HG03432 (cell line): ENCODE measurements at regions not wholly inside any gene's neighbourhood (a gene's known extent, or its start where the extent isn't known, plus 50 kb on each side); places are given as distances from the start of the nearest gene placed in this dataset.

Experiments
- ATAC-seq: cut with Tn5 transposase; IDR thresholded peaks from one replicate; pipeline ENCODE4 v1.9.1; 2021; ENCODE audit warnings: mild to moderate bottlenecking, moderate library complexity; ENCODE audit not compliant: unreplicated experiment

DNA sequence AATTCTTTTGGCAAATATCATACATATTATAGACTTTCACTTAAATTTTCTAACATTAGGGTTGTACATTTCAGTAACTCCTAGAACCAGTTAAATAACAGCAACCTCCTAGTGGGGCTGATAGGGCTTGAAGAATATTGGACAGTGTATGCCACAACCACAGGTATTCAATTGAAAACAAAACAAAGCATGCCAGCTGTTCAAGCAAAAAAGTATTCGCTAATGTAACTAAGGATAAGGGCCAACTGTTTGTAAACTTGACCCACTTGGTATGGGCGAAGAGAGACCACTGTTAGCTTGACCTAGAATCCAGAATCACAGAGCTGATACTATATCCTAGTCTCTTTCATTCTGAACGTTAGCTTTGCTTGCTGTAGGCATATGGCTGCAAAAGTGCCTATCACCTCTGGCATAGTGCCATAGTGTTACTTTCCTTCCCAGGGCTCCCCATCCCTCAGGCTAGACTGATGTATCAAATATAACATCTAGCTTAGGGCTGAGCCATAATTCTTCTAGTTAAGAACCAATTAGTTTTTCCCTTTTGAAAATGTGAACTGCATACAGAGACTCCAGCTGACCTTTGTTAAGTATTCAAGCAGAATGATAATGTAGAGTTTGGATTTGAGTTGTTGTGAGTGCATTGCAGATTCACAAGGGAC is 458.8 kb upstream of the NRXN1 start:
- no peak for ATAC-seq

DNA sequence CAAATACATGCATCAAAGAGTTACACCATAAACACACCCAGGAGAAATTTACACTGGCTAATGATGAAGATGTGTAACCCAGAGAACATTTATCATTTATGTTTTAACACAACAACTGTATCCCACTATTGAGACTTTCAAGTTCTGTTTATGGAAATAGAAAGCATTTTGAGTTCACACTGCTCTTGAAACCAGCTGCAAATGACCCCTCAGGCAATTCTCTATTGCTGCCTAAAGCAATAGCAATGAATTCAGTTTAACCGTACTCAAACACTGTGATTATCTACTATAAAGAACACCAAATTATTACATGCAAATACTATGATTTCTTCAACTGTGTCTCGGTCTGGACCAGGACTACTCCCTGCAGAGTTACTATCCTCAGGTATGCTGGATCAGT is 452.7 kb upstream of the NRXN1 start:
- ATAC-seq = no peak

DNA sequence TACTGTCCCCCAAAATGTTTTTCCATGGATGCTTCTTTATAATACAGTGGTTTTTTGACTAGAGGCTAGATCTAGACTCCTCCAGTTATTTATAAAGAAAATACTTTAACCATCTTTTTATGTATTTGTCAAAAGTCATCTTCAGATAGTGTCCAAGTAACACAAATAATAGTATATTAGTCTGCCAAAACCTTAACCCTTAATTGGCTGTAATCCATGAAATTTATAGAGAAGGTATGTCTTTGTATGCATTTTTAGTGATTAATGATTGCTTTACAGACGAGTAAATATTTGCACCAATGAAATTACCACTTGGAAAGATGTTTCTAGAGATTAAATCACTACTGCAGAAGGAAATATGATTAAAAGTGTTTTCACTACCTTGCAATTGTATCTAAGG is 451.8 kb upstream of the NRXN1 start:
- no peak for ATAC-seq

GRCh38 chr2:51472783-51473182 is 440.9 kb upstream of the NRXN1 start:
- no peak for ATAC-seq

DNA sequence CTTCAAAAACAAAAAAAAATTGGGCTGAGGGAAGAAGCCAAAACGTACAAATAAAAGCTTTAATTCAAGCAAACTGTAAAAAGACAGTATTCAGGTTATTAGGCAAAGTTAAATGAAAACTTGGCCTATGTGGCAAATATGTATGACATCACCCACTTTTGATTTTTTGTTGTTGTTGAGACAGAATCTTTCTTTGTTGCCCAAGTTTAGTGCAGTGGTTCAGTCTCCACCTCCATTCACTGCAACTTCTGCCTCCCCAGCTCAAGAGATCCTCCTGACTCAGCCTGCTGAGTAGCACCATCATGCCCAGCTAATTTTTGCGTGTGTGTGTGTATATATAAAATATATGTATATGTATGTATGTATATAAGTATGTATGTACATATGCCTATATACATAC is 440.4 kb upstream of the NRXN1 start:
- no peak for ATAC-seq

GRCh38 chr2:51469102-51469501 is 437.2 kb upstream of the NRXN1 start:
- no peak for ATAC-seq

DNA sequence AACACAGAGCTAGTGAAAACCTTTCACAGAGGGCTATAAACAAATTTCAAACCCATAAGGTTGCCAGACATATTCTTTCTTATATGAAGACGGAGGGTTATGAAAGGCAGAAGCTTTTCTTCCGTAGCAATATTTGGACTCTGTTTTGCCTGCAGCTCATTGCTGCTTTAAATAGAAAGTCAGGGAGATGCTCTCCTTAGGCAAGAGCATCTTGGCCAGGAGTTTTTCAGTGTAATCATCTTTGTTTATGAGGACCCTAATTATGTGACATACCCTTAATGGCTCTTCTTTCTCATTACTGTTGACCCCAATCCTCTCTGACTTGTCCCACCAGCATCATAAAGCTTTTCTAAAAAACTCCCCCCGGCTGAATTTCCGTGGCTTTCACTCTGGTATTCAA is 433.4 kb upstream of the NRXN1 start:
- no peak for ATAC-seq

GRCh38 chr2:51454177-51454576 is 422.2 kb upstream of the NRXN1 start:
- no peak for ATAC-seq

DNA sequence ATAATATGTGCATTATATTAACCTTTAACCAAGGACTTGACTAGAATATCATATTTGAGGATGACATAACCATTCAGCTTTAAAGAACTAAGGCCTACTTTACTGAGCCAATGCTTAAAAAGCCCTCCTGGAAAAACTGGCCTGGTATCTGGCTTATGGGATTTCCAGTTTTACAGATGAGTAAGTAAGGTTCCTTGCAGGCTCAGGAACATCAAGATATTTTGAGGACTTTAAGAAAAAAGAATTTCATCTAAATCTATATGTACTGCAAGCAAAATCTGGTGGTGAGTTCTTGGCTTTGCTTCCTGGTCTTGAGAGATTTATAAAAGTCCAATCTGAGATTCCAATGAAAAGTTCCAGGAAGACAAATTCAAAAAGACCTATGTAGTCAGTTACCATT is 417.0 kb upstream of the NRXN1 start:
- no peak for ATAC-seq

GRCh38 chr2:51441786-51442185 is 409.9 kb upstream of the NRXN1 start:
- ATAC-seq = no peak

DNA sequence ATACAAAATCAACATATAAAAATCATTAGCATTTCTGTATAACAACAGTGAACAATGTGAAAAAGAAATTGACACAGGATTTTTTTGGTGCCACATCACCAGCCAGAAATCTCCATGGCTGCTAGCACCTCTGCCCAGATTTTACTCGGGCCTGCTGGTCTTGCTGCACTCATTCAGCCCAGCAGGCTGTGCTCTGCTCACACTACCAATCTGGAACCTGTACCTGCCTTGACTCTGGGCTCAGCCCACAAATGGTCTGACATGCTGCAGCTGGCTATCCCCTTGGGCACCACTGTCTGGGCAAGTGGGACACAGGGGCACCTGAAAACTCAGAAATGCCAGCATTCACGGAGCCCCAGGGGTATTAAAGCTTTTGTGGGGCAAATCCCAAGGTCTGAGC is 392.5 kb upstream of the NRXN1 start:
- ATAC-seq = no peak

DNA sequence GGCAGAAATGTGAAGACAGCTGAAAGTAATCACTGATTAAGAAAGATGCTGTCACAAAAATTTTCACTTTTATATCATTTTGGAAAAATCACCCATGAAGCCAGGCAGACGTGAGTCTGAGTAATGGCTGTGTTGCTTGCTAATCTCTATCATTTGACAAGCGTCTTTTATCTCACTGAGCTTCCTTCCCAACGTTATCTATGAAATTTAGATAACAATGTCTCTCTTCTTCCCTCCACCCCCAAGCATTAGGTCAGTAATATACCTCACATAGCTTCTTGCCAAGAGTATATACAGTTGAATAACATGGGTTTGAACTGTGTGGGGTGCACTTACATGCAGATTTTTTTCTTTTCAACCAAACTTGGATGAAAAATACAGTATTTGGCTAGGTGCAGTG is 388.6 kb upstream of the NRXN1 start:
- ATAC-seq = no peak

- ATAC-seq = no peak
These were observed 381.8 kb upstream of the NRXN1 start for GRCh38 chr2:51413726-51414125.

- ATAC-seq = no peak
These were observed 378.4 kb upstream of the NRXN1 start for GRCh38 chr2:51410331-51410730.

DNA sequence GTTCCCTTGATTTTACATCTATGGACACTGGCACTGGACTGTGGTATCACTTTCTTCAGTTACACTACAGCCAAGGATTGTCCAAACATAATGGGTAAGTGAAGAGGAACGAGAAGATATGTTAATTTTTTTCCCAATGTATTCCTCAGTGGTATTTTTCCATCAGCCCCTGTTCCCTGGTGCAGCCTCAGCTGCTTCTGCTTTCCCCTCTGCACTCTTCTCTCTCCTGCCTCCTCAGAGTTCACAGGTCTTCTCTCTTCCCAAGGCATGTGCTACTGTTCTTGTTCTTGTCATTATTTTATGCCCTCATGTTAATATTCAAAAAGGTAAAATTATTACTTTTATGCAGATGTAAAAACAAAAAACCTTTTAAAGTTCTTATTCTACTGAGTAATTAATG is 378.0 kb upstream of the NRXN1 start:
- no peak for ATAC-seq

DNA sequence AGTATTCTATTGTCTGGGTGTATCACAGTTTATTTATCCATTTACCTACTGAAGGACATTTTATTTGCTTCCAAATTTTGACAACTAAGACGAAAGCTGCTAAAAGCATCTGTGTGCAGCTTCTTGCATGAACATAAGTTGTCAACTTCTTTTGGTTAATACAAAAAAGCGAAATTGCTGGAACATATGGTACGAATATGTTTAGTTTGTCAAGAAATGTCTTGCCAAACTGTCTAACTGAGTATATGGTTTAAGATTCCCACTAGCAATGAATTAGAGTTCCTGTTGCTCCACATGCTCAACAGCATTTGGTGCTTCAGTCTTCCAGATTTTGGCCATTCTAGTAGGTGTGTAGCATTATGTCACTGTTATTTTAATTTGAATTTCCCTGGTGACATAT is 372.3 kb upstream of the NRXN1 start:
- ATAC-seq = no peak

GRCh38 chr2:51401546-51401945 is 369.6 kb upstream of the NRXN1 start:
- ATAC-seq = no peak

- no peak for ATAC-seq
These were observed 355.3 kb upstream of the NRXN1 start for GRCh38 chr2:51387235-51387634.

- ATAC-seq = no peak
These were observed 348.1 kb upstream of the NRXN1 start for GRCh38 chr2:51379997-51380396.

- no peak for ATAC-seq
These were observed 336.3 kb upstream of the NRXN1 start for GRCh38 chr2:51368250-51368649.

- no peak for ATAC-seq
These were observed 318.2 kb upstream of the NRXN1 start for GRCh38 chr2:51350100-51350499.

GRCh38 chr2:51344886-51345285 is 313.0 kb upstream of the NRXN1 start:
- no peak for ATAC-seq
